Ishikawa (cell line): ENCODE measurements at regions not wholly inside any gene's neighbourhood (a gene's known extent, or its start where the extent isn't known, plus 50 kb on each side); places are given as distances from the start of the nearest gene placed in this dataset.

ENCODE experiments used
- CREB1 ChIP-seq: IDR thresholded peaks from 2 replicates; pipeline ENCODE4 v1.6.1; 2012; ENCODE audit warnings: low read depth
- EP300 ChIP-seq: IDR thresholded peaks from 2 replicates; pipeline ENCODE4 v1.6.1; 2012; ENCODE audit warnings: borderline replicate concordance
- FOXM1 ChIP-seq: IDR thresholded peaks from 2 replicates; pipeline ENCODE4 v1.6.1; 2012; ENCODE audit warnings: low read depth, borderline replicate concordance
- NFIC ChIP-seq: IDR thresholded peaks from 2 replicates; pipeline ENCODE4 v1.6.1; 2012
- RAD21 ChIP-seq: IDR thresholded peaks from 2 replicates; pipeline ENCODE4 v1.6.1; 2012; ENCODE audit warnings: low read depth
- TCF12 ChIP-seq: IDR thresholded peaks from 2 replicates; pipeline ENCODE4 v1.6.1; 2012; ENCODE audit warnings: low read depth
- YY1 ChIP-seq: IDR thresholded peaks from 2 replicates; pipeline ENCODE4 v1.6.1; 2012; ENCODE audit warnings: low read depth
- TF ChIP-seq, protein P1 (sequence below): IDR thresholded peaks from 2 replicates; pipeline ENCODE4 v1.6.1; 2012

DNA sequence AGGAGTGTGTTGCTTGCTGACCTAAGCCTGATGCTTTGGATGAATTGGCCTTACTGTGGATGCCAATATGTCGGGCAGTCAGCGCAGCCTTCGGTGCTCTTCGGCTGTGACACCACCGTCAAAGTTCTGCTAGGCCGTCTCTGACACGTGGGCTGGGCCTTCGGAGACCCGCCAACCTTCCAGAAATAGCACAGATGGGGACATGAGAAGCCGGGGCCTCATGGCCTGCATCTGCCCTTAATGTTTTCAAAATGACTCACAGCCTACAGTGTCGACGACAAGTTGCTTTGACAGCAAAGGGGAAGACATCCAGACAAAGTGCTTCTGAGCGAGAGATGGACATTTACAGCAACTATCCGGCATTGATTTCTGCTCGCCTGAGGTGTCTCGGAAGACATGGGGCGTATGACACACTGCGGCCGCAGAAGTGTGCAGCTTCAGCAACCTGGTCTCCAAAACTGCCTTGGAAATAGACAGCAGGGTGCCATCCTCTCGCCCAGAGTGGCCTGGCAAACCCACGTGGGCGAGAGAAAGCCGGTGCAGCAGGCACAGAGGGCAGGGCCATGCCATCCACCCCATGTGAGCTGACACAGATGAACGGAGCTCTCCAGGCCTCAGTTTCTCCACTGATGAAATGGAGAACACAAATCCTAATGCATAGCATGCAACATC is 94.0 kb upstream of the PPP2R2D start:
- TF ChIP-seq RAD21 = no peak
- TF ChIP-seq NFIC = no peak
- TF ChIP-seq FOXM1 = no peak
- TF ChIP-seq TCF12 = no peak
- no peak for TF ChIP-seq EP300
- TF ChIP-seq, protein P1, sequence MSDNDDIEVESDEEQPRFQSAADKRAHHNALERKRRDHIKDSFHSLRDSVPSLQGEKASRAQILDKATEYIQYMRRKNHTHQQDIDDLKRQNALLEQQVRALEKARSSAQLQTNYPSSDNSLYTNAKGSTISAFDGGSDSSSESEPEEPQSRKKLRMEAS = no peak
- TF ChIP-seq CREB1 = no peak
- TF ChIP-seq YY1 = no peak
